GM18868 (cell line): ENCODE measurements at regions not wholly inside any gene's neighbourhood (a gene's known extent, or its start where the extent isn't known, plus 50 kb on each side); places are given as distances from the start of the nearest gene placed in this dataset.
"Not testable (repeated sequence)": the region's sequence is repeated elsewhere in the genome, so short reads cannot be mapped to it uniquely, and the experiment has no call there.

ENCODE experiments used
- ATAC-seq: cut with Tn5 transposase; IDR thresholded peaks from one replicate; pipeline ENCODE4 v1.9.1; 2021; ENCODE audit warnings: mild to moderate bottlenecking, moderate library complexity; ENCODE audit not compliant: unreplicated experiment

DNA sequence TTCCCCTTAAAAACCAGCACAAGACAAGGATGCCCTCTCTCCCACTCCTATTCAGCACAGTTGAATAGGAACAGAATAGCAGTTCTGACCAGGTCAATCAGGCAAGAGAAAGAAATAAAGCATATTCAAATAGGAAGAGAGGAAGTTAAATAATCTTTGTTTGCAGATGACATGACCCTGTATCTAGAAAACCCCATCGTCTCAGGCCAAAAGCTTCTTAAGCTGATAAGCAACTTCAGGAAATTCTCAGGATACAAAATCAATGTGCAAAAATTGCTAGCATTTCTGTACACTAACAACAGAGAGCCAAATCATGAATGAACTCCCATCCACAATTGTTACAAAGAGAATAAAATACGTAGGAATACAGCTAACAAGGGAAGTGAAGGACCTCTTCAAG is 394.1 kb upstream of the NFIA start:
- not testable (repeated sequence) for ATAC-seq

DNA sequence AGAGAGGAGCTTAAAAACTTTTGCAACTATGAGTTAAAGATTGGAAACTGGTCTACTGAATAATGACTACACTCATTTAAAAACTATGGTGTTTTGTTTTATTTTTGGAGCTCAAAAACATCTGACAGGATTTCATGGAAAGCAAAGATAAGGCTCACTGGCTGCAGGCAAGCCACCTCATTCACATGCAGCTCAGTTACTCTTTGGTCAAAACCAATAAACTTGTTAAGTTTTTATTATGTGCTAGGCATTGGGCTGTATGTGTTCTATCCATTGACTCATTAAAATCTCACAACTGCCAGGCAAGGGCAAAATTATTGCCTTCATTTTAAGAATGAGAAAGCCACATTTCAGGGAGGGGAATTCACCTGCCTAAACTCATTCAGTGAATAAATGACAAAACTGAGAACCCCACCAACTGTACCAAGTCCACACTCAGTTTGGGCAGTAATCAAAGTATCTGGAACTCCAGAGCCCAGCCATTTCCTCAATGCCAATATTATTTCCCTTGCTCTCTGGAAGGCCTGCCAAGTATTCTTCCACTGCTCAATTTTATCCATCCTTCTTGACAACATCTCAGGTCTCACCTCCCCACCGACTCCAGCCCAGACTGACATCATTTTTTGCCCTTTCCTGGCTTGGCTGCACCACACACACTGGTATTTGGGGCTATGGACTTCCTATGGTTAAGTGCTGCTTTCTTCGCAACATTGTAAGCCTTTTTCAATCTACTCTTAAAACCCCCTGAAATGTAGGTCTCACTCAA is 401.1 kb upstream of the NFIA start:
- no peak for ATAC-seq

DNA sequence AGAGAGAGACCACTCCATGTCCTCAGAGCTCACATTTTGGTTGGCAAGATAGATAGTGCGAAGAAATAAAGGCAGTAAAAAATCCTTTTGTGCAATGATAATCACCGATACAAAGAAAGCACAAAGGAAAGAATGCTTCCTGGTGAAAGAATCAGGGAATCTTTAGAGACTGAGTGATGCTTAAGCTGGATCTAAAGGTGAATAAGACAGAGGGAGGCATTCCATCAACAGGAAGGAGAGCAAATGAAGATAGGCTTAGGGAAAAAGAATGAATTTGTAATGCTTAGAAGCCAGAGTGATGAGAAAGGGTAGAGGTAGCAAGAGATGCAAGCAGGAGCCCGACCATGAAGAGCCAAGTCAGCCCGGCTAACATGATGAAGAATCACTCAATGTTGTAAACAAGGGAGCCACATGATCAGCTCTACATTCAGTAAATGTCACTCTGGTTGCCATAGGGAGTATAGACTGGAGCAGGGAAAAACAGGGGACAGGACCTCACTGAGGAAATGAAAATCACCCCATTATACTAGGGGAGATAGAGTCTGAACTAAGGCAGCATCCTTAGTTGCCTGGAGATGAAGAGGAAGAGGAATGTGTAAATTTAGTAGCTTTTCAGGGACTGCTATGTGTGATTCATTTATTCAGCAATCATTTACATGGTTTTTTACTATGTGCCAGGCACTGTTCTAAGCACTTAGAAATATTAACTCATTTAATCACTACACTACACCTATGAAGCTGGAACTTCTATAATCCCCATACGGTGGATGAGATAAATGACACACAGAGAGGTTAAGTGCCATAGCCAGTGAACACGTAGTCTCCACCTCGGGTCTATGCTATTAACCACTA is 402.6 kb upstream of the NFIA start:
- ATAC-seq, result no peak

DNA sequence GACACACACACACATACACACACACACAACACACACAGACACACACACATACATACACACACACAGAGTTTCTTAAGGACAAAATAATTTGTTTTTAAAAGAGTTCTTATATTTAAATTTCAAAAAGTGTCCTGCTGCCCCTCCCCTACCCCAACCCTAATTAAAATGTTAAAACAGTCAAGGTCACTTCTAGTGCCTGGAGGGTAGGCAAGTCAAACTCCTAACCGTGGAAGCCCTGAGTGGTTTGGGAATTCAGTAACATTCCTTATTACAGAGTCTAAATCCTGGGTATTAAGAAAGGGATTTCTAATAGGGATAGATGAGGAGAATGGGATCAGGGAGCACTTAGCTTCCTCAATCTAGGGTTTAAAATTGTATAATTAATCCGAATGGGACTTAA is 403.6 kb upstream of the NFIA start:
- ATAC-seq, result no peak

DNA sequence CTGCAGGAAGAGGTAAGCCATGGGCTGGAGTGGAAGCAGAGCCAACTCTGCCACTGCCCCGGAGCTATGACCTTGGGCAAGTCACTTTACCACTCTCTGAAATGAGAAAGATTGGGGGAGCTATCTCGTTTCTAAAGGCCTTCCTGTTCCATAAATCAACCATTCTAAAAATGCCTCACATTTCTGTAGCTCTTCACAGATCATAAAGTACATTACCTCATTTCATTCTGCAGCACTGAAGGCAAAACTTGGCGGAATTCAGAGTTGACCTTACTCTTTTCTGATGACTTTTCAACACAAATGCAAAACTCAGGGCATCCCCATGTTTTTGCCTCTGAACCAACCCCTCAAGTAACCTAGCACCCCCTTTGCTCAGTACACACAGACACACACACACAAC is 404.0 kb upstream of the NFIA start:
- no peak for ATAC-seq

DNA sequence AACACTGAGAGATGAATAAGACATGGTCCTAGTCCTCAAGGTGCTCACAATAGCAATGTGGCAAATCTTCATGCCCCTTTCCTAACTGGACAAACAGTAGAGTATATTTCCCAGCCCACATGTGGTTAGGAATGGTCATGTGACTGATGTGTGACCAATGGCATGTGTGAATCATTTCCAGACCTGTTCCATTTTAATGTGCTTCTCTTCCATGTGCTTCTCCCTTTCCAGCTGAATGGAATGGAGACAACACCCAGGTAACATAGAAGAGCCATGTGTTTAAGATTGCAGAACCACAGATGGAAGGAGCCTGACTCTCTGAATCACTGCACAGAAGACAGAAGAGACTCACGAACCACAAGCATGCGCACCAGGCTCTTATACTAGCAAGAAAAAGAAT is 409.9 kb upstream of the NFIA start:
- no peak for ATAC-seq

DNA sequence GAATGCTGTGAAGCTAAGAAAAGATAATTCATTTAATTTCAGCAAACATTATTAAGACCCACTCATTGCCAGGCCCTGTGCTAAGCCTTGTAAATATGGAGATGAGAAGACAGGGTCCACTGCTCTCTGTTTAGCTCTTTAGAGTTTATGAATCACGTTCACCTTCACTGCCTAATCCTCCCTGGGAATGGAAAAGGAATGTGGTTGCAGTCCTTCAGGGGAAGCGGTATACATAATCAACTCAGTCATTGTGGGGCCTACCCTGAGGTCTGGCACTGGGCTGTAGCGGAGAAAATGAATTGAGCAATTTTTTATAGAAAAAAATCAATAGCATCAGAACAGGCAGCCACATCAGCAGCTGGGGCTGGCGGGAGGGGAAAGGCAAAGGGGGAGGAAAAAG is 412.1 kb upstream of the NFIA start:
- no peak for ATAC-seq

DNA sequence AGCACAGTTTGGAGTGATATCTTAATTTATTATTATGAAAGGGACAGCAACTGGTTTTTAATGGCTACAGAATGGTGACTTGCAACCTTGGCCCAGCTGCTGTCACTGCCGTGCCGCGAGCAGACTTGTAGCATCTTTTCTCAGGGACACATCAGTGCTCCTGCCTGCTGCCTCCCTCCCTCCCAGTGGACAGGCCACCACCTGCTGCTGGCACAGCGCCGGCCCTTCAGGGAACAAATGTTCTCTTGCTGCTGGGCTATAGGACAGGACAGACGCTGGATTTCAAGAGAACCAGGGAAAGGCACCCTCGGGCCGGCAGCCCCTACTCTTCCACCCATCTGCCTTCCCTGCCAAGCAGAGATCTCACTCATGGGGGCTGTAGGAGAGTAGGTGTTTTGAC is 413.8 kb upstream of the NFIA start:
- no peak for ATAC-seq

DNA sequence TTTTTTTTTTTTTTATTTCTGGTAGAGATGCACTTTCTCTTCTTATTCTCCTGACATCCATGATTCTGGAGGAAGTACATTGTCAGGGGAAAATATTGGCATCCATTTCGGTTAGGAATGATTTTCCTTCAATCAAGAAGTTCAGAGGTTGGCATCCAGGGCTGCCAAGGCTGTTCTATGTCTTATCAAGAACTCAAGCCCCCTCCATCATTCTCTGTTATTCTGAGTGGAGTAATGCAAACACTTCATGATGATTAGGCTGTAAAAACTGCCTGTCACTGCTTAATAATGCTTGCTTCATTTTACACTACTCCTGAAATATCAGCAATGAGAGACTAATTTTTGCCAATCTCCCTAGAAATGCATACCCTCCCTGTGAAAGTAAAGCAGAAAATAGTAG is 417.1 kb upstream of the NFIA start:
- ATAC-seq, result no peak

DNA sequence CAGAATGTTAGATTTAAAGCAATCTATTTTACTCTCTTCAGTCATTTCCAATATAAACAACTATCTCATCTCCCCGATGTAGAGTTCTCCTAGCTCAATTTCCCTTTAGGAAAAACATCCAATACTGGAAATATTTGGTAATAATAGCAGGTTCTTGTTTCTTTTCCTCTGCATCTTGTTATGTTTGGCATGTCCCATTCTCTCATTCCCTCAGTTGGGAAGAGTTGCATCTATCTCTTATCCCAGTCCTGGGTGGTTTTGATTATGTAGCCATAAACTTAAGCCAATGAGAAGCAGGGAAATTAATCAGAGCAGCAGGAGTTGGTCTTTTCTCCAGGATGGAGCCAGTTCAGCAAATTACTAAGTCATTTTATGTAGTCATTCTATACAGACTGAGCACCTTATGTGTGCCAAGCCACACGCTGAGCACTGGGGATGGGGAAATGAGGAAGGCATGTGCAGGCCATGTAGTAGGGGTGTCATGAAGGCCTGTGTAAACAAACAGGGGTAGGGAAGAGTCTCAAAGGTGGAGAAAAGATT is 418.2 kb upstream of the NFIA start:
- no peak for ATAC-seq

DNA sequence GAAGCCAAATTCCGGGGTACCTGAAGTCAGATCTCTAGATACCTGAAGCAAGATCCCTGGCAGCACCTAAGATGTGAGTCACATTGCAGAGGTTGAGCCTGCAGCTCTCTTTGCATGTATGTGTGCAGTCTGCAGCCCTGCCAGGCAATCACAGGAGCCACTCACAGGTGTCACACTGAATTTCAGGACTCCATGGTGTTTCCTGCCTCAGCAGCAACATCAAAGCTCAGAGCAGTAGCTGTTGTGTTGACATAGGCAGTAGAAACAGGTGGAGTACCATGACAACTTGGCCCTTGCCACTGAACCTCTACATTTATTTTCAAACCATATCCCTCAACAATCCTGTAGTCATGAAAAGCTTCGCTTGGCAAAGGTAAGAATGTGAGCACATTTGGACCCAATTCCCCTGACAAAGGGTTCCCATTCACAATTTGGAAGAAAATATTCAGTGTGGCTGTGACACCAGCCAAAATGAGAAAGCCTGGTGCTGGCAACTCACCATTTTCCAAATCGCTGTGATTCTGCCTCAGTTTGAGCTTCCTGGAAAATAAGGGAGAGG is 419.8 kb upstream of the NFIA start:
- ATAC-seq, result no peak

DNA sequence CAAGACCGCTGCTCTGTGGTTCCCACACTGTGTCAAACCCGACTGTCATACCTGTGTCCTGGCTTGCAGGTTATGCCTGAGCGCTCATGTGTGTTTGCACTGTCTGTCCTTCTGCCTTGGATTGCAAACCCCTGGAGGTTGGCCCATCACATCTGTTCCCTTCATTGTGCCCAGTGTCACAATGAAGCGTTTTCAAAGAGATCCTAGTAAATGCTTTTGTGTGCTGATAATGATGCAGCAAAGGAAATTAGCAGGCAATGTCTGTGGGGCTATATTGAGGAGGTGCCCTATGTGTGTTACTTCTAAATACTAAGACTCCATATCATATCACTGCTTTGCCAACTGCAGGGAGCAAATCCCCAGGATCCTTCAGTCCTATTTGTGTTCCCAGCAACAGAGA is 424.4 kb upstream of the NFIA start:
- ATAC-seq, result no peak

DNA sequence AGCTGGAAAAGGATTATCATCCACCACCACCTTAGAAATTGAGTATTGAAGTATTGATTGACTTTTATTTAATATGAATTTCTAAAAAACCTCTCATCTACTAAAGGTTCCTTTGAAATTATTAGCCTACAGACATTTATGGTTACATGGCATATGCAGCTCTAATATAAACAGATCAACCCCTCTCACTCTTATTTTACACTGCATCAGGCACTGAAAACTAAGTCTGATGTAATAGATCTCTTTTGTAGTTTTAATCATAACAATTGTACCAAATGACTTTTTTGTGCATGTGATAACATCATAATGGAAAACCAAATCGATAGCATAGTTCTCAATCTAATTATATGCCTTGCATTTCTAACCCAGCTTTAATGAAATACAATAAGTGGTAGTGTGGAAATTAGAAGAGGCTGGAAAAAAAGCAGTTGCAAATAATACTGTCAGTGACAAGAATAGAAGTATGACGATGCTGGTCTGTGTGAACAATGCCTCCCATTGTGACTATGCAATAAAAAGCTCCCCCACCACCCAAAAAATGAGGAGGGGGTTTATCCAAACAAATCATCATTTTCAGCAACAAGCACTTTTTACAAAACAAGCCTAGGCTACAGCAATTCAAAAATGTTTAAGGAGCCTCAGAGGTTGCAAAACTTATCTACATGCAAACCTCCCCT is 426.5 kb upstream of the NFIA start:
- no peak for ATAC-seq

DNA sequence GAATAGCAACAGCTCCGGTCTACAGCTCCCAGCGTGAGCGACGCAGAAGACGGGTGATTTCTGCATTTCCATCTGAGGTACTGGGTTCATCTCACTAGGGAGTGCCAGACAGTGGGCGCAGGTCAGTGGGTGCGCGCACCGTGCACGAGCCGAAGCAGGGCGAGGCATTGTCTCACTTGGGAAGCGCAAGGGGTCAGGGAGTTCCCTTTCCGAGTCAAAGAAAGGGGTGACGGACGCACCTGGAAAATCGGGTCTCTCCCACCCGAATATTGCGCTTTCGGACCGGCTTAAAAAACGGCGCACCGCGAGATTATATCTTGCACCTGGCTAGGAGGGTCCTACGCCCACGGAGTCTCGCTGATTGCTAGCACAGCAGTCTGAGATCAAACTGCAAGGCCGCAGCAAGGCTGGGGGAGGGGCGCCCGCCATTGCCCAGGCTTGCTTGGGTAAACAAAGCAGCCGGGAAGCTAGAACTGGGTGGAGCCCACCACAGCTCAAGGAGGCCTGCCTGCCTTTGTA is 442.3 kb upstream of the NFIA start:
- ATAC-seq, result not testable (repeated sequence)

DNA sequence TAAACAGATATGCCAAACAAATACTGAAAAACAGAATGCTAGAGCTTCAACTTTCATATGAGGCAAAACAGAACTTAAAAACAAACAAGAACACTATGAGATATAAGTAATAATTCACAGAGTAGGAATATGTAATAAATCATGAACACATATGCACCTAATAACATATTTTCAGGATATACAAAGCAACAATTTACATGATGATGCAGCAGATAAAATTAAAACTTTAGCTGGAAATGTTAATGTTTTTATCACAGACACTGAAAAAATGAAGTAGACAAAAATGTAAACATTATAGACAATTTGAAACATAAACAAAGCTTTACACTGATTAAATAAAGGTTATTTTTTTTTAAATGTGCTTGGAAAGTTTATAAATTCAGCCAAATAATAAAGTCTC is 443.1 kb upstream of the NFIA start:
- ATAC-seq, result no peak

DNA sequence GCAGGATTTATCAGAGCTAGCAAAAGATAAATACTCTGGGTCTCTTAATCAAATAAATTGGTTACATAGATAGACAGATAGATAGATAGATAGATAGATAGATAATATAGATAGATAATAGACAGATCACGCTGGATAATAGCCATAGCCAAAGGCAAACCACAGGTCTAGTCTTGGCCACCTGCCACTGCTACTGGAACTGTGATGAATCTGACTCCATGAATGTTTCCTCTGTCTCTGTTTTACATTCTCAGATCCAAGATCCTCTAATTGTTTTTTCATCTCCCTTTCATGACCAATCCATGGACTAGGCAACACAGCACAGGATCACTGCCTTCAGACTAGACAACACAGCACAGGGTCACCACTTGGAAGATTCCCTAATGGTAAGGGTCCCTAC is 444.7 kb upstream of the NFIA start:
- ATAC-seq, result no peak

DNA sequence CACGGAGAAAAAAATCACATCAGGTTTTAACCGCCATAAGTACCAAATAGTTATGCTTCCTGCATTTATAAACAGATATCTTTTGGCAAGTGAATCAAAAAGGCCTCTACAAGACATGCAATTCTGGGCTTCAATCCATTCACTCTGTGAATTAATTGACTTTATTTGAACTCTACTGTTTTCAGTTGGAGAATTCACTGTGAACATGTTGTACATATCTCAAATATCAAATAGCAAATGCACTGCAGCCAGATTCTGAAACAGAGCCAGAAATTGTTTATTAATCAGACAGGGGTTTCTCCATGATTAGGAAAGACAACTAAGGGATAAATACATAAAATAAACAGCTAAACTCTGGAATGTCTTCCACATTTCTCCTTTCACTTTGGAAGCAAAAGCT is 445.4 kb upstream of the NFIA start:
- ATAC-seq, result no peak

DNA sequence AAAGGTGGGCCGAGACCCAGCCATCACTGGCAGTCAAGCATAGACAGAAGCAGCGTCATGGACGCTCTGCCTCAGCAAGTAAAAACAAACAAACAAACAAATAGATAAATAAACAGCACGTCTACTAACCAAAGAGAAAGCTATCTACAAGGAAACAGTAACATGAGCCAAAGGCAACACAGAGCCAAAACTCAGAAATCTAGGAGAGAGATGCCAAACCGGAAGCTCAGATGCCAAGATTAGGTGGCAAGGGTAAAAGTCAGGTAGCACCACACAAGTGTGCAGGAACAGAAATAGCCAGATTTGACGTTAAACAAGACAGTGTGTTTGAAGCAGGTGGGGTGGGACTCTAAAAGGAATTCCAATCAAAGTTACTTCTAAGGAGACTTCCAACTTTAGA is 448.3 kb upstream of the NFIA start:
- no peak for ATAC-seq

DNA sequence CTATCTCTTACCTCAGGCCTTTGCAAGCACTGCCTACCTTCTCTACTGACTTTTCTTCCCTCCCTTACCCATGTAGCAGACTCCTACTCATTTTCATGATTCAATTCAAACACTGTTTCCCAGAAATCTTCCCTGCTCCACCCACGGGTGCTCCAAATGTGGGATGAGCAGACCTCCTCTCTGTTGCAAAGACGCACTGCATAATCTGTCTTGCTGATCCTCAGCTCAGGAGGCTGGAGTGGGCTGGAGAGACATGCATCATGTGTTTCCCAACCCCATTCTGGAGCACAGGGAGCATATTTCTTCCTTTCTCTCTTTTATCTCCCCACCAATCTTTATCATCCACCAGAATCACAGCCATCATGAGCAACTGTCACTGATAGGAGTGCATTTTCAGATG is 459.9 kb upstream of the NFIA start:
- no peak for ATAC-seq

DNA sequence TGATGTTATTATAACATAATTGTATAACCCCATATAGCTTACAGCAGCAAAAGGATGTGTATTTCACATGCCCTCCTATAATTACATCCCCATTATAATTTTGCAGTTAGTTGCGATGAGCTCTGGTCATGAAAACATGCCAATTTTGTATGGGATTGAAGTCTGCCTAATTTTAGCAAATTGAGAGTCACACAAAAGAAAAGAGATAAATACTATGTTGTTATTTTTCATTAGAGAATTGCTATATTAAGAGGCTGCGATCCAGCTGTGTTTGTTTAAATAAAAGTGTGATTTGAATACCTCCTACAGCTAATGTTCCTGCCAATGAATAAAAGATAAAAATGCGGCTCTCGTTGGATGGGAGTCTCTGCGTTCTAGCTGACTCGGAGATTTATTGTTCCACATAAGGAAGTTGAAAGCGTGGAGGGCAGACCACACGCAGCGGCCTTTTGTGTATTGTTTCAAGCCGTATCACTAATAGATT is 461.0 kb upstream of the NFIA start:
- ATAC-seq, result no peak

DNA sequence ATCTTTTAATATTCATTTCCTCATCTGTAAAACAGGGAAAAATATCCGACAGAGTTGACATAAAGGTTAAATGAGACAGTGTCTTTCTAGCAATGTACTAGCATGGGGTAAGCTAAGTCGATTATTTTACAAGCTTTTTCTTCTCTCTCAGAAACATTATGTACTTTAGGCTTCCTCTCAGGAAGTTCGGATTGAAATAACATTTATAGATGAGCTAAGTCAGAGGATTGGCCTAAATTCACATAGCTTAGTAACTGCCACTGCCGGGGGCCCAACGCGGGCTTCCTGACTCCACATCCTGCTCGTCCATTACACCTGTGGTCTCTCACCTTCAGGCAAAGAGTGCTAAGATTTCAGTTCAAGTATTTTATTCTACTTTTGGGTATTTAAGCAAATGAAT is 462.3 kb upstream of the NFIA start:
- no peak for ATAC-seq
